ENCODE measurements at regions not wholly inside any gene's neighbourhood (a gene's known extent, or its start where the extent isn't known, plus 50 kb on each side); places are given as distances from the start of the nearest gene placed in this dataset.

GRCh38 chr6:137740091-137740755, 126.8 kb upstream of the TNFAIP3 start:
- no peak for DNase-seq (ENCODE audit: low spot score)
- intact Hi-C loops (cut with DNase I) = no loop called here

- DNase-seq (ENCODE audit: low spot score) = no peak
- intact Hi-C loops (cut with DNase I) = no loop called here
Measured at GRCh38 chr6:137740967-137741761, 125.9 kb upstream of the TNFAIP3 start.

- intact Hi-C loops (cut with DNase I) = no loop called here
- DNase-seq (ENCODE audit: low spot score) = no peak
Measured at GRCh38 chr6:137743493-137743892, 123.6 kb upstream of the TNFAIP3 start.

- DNase-seq (ENCODE audit: low spot score) = no peak
- intact Hi-C loops (cut with DNase I) = no loop called here
Measured at GRCh38 chr6:137744877-137745276, 122.2 kb upstream of the TNFAIP3 start.

- no peak for DNase-seq (ENCODE audit: low spot score)
- intact Hi-C loops (cut with DNase I) = no loop called here
Measured at GRCh38 chr6:137745321-137745720, 121.7 kb upstream of the TNFAIP3 start.

GRCh38 chr6:137746264-137746663, 120.8 kb upstream of the TNFAIP3 start:
- intact Hi-C loops (cut with DNase I) = no loop called here
- no peak for DNase-seq (ENCODE audit: low spot score)

- DNase-seq (ENCODE audit: low spot score) = no peak
- intact Hi-C loops (cut with DNase I) = no loop called here
Measured at GRCh38 chr6:137749696-137750211, 117.3 kb upstream of the TNFAIP3 start.

- intact Hi-C loops (cut with DNase I) = no loop called here
- no peak for DNase-seq (ENCODE audit: low spot score)
Measured at GRCh38 chr6:137750297-137750696, 116.8 kb upstream of the TNFAIP3 start.

GRCh38 chr6:137751768-137752560, 115.1 kb upstream of the TNFAIP3 start:
- intact Hi-C loops (cut with DNase I) = no loop called here
- DNase-seq (ENCODE audit: low spot score) = no peak

GRCh38 chr6:137754366-137754765, 112.7 kb upstream of the TNFAIP3 start:
- intact Hi-C loops (cut with DNase I) = no loop called here
- DNase-seq (ENCODE audit: low spot score) = no peak

- no peak for DNase-seq (ENCODE audit: low spot score)
- intact Hi-C loops (cut with DNase I) = no loop called here
Measured at GRCh38 chr6:137754866-137755265, 112.2 kb upstream of the TNFAIP3 start.

- DNase-seq (ENCODE audit: low spot score) = no peak
- intact Hi-C loops (cut with DNase I) = no loop called here
Measured at GRCh38 chr6:137755284-137755683, 111.8 kb upstream of the TNFAIP3 start.

- intact Hi-C loops (cut with DNase I) = no loop called here
- no peak for DNase-seq (ENCODE audit: low spot score)
Measured at GRCh38 chr6:137756788-137757187, 110.3 kb upstream of the TNFAIP3 start.

- intact Hi-C loops (cut with DNase I) = no loop called here
- DNase-seq (ENCODE audit: low spot score) = no peak
Measured at GRCh38 chr6:137758661-137759060, 108.4 kb upstream of the TNFAIP3 start.

- intact Hi-C loops (cut with DNase I) = no loop called here
- no peak for DNase-seq (ENCODE audit: low spot score)
Measured at GRCh38 chr6:137759624-137760023, 107.4 kb upstream of the TNFAIP3 start.

- intact Hi-C loops (cut with DNase I) = no loop called here
- DNase-seq (ENCODE audit: low spot score) = no peak
Measured at GRCh38 chr6:137761072-137761471, 106.0 kb upstream of the TNFAIP3 start.

GRCh38 chr6:137761487-137761886, 105.6 kb upstream of the TNFAIP3 start:
- intact Hi-C loops (cut with DNase I) = no loop called here
- DNase-seq (ENCODE audit: low spot score) = no peak

- DNase-seq (ENCODE audit: low spot score) = no peak
- intact Hi-C loops (cut with DNase I) = no loop called here
Measured at GRCh38 chr6:137762168-137763090, 104.6 kb upstream of the TNFAIP3 start.

GRCh38 chr6:137763436-137763835, 103.6 kb upstream of the TNFAIP3 start:
- intact Hi-C loops (cut with DNase I) = no loop called here
- no peak for DNase-seq (ENCODE audit: low spot score)
